GM12878 (cell line): ENCODE measurements at regions not wholly inside any gene's neighbourhood (a gene's known extent, or its start where the extent isn't known, plus 50 kb on each side); places are given as distances from the start of the nearest gene placed in this dataset.

Source experiments
- ATAC-seq: fragments of 200-7000 bp; cut with Tn5 transposase; 3 replicates; pipeline ENCODE4 v1.9.1; 2020; ENCODE audit warnings: mild to moderate bottlenecking, moderate library complexity
- BruUV-seq: library from RNA; stranded (reverse); fragments of 400-500 nt; replicated peaks from 2 replicates; lab custom pipeline; 2021; lab: Mats Ljungman, UMichigan
- CTCF ChIA-PET: fragments of 300-600 bp; sonication (Branson Sonifier 250); formaldehyde crosslinking; extraction: SDS; loops from one replicate; lab custom pipeline; 2021; ENCODE audit warnings: inconsistent platforms; lab: Yijun Ruan, JAX
- POLR2A ChIA-PET: fragments of 350-600 bp; formaldehyde crosslinking; extraction: SDS; loops from one replicate; lab custom pipeline; 2021; ENCODE audit warnings: inconsistent platforms; lab: Charles Lee
- RAD21 ChIA-PET: fragments of 300-600 bp; sonication (Branson Sonifier 250); formaldehyde crosslinking; loops from one replicate; lab custom pipeline; 2023; ENCODE audit warnings: antibody characterized with exemption; ENCODE audit not compliant: unreplicated experiment; lab: Charles Lee
- SMC1A ChIA-PET: fragments of 300-600 bp; sonication (Branson Sonifier 250); formaldehyde crosslinking; loops from one replicate; lab custom pipeline; 2023; ENCODE audit not compliant: unreplicated experiment, uncharacterized antibody; lab: Charles Lee
- DNase-seq: peaks from one replicate; pipeline ENCODE4 v3.0.0-alpha.2; 2011; ENCODE audit warnings: low read depth, low spot score
- FAIRE-seq: peaks from 3 replicates; lab custom pipeline; 2011; peaks lifted over from hg19 to GRCh38; lab: Jason Lieb, UNC
- H2AFZ ChIP-seq: 2 replicates; pipeline ENCODE4 v1.6.0; 2011; ENCODE audit warnings: low read depth, low read length, control low read depth; ENCODE audit not compliant: control insufficient read depth
- H3K27ac ChIP-seq: 2 replicates; pipeline ENCODE4 v1.5.1; 2011; ENCODE audit warnings: control low read depth; ENCODE audit not compliant: control insufficient read depth, insufficient read depth
- H3K27me3 ChIP-seq, 2 experiments: replicated peaks in 1 of 2; 2 replicates each; pipeline versions ENCODE4 v1.6.0 to v1.6.1; 2011; ENCODE audit warnings: low read length in 1 of 2; ENCODE audit not compliant: control insufficient read depth in 2 of 2, insufficient read depth in 2 of 2
- H3K36me3 ChIP-seq, 2 experiments: 2 replicates each; pipeline ENCODE4 v1.5.1; 2011; ENCODE audit warnings: low read length in 1 of 2; ENCODE audit not compliant: control insufficient read depth in 2 of 2, insufficient read depth in 2 of 2
- H3K4me1 ChIP-seq: 2 replicates; pipeline ENCODE4 v1.6.1; 2011; ENCODE audit warnings: mild to moderate bottlenecking, low read length, moderate library complexity, mixed read lengths; ENCODE audit not compliant: control insufficient read depth, insufficient read depth
- H3K4me2 ChIP-seq: 2 replicates; pipeline ENCODE4 v1.6.0; 2011; ENCODE audit warnings: control low read depth; ENCODE audit not compliant: control insufficient read depth, insufficient read depth
- H3K4me3 ChIP-seq: fragments of 200-600 bp; sonication (generic); 2 replicates; pipeline ENCODE4 v1.5.1; 2016
- H3K79me2 ChIP-seq: 2 replicates; pipeline ENCODE4 v1.6.0; 2011; ENCODE audit warnings: low read length; ENCODE audit not compliant: control insufficient read depth, insufficient read depth
- H3K9ac ChIP-seq: 2 replicates; pipeline ENCODE4 v1.8.0; 2011; ENCODE audit warnings: low read length, control low read depth, mixed read lengths; ENCODE audit not compliant: control insufficient read depth, insufficient read depth
- H3K9me3 ChIP-seq: replicated peaks from 3 replicates; pipeline ENCODE4 v1.5.1; 2011; ENCODE audit warnings: mild to moderate bottlenecking, low read length; ENCODE audit not compliant: control insufficient read depth, insufficient read depth
- H4K20me1 ChIP-seq: 2 replicates; pipeline ENCODE4 v1.6.0; 2011; ENCODE audit not compliant: control insufficient read depth, insufficient read depth
- GATAD2B ChIP-seq: fragments of 450-650 bp; conservative IDR thresholded peaks from 2 replicates; pipeline ENCODE4 v1.6.1; 2017; ENCODE audit warnings: low read depth, mild to moderate bottlenecking, moderate library complexity
- HDAC6 ChIP-seq: fragments of 200-600 bp; sonication (generic); IDR thresholded peaks from one replicate; pipeline ENCODE4 v1.8.0; 2017; ENCODE audit warnings: antibody characterized with exemption; ENCODE audit not compliant: unreplicated experiment
- MEF2B ChIP-seq: fragments of 450-650 bp; IDR thresholded peaks from 2 replicates; pipeline ENCODE4 v1.6.1; 2018; ENCODE audit warnings: mild to moderate bottlenecking, moderate library complexity; ENCODE audit not compliant: partially characterized antibody, poor library complexity, severe bottlenecking
- MTA3 ChIP-seq: IDR thresholded peaks from 2 replicates; pipeline ENCODE4 v1.6.1; 2012; ENCODE audit warnings: low read length, inconsistent platforms, borderline replicate concordance
- RAD51 ChIP-seq: fragments of 450-650 bp; IDR thresholded peaks from 2 replicates; pipeline ENCODE4 v1.6.1; 2016; ENCODE audit warnings: moderate library complexity, mild to moderate bottlenecking, inconsistent platforms
- RELA ChIP-seq: fragments of 450-650 bp; IDR thresholded peaks from 2 replicates; pipeline ENCODE4 v1.8.0; 2014; ENCODE audit warnings: borderline replicate concordance; ENCODE audit not compliant: partially characterized antibody
- SP1 ChIP-seq: IDR thresholded peaks from one replicate; pipeline ENCODE4 v1.6.1; 2011; ENCODE audit warnings: low read depth, low read length
- SRF ChIP-seq, 2 experiments: IDR thresholded peaks; 2 replicates each; pipeline ENCODE4 v1.6.1; 2011; ENCODE audit warnings: low read depth in 2 of 2, low read length in 2 of 2, mild to moderate bottlenecking in 1 of 2, moderate library complexity in 1 of 2
- TBL1XR1 ChIP-seq: IDR thresholded peaks from 2 replicates; pipeline ENCODE4 v1.6.1; 2012; ENCODE audit warnings: low read depth, low read length, improper control_type of control experiment
- WRNIP1 ChIP-seq: IDR thresholded peaks from 2 replicates; pipeline ENCODE4 v1.6.1; 2011; ENCODE audit warnings: low read depth, low read length, improper control_type of control experiment, borderline replicate concordance
- ZSCAN29 ChIP-seq: fragments of 450-650 bp; IDR thresholded peaks from 2 replicates; pipeline ENCODE4 v1.6.1; 2017; ENCODE audit warnings: mild to moderate bottlenecking, moderate library complexity
- WGBS: methylation state at CpG from one replicate; pipeline ENCODE4 v1.1.6; 2016; ENCODE audit warnings: low lambda C conversion rate; ENCODE audit not compliant: insufficient replicate concordance, insufficient coverage; ENCODE audit errors: missing lambda C conversion rate; 5-methylcytosine and 5-hydroxymethylcytosine counted together
- in situ Hi-C: fragments of 300-500 bp; cut with MboI; formaldehyde crosslinking; loops from 9 replicates; pipeline ENCODE4 v1.14.3; 2018; ENCODE audit warnings: mixed read lengths
- intact Hi-C: fragments of 100-400 bp; cut with micrococcal nuclease; formaldehyde crosslinking; loops from one replicate; pipeline ENCODE4 v1.14.2; 2022; ENCODE audit not compliant: unreplicated experiment
- TF ChIP-seq, protein P1 (sequence below): fragments of 450-650 bp; IDR thresholded peaks from 2 replicates; pipeline ENCODE4 v1.6.1; 2016; ENCODE audit warnings: mild to moderate bottlenecking, moderate library complexity, borderline replicate concordance
- TF ChIP-seq, protein P2 (sequence below): IDR thresholded peaks from 2 replicates; pipeline ENCODE4 v1.6.1; 2012; ENCODE audit warnings: mild to moderate bottlenecking, low read depth, low read length
- TF ChIP-seq, protein P3 (sequence below): IDR thresholded peaks from 2 replicates; pipeline ENCODE4 v1.6.1; 2011; ENCODE audit warnings: mild to moderate bottlenecking, low read depth, low read length, moderate library complexity; ENCODE audit not compliant: insufficient replicate concordance

GRCh38 chr13:24100188-24100587 lies 60.3 kb upstream of the SPATA13 start:
- ChIA-PET POLR2A (interaction anchor here (1.1 kb wide), 1 partner anchor 12 kb away, joined by 6 read pairs; no protein-coding TSS in a partner anchor), RAD21 (no interaction called here), SMC1A (interaction anchor here (0.6 to 1.5 kb wide), 4 partner anchors 10 to 519 kb away, joined by 3 to 6 read pairs (median 3); no protein-coding TSS in a partner anchor), CTCF (interaction anchor here (0.7 to 1.3 kb wide), 3 partner anchors 9 to 129 kb away, joined by 3 read pairs; no protein-coding TSS in a partner anchor)
- Histone ChIP-seq H2AFZ (no peak overlapping the region), H3K27me3 (0 out of 4 replicates have a peak, but pooled peaks cover 0 to 1% of the 10 kb centered on the region in 2 experiments), H3K27ac (no peak overlapping the region), H3K79me2 (no peaks in the 10 kb centered on the region), H3K9me3 (no peaks in the 10 kb centered on the region), H3K4me2 (no peak overlapping the region), H3K36me3 (no peaks in the 10 kb centered on the region), H3K4me3 (no peak overlapping the region), H3K9ac (no peak overlapping the region), H3K4me1 (peaks cover 3% of the 10 kb centered on the region; the same call in 1 of the 2 replicates), H4K20me1 (no peaks in the 10 kb centered on the region)
- BruUV-seq = no TSS peak
- in situ Hi-C loops (no loop called here), intact Hi-C loops (no loop called here)
- TF ChIP-seq ZSCAN29 (no peak), HDAC6 (no peak), SRF (IDR thresholded peaks at IDR 0.05; ENCODE audit: low read depth in 2 of 2, low read length in 2 of 2) (no peak), RAD51 (no peak), MTA3 (no peak), WRNIP1 (no peak), RELA (no peak), GATAD2B (no peak), MEF2B (no peak), SP1 (no peak), TBL1XR1 (no peak)
- TF ChIP-seq, protein P1, sequence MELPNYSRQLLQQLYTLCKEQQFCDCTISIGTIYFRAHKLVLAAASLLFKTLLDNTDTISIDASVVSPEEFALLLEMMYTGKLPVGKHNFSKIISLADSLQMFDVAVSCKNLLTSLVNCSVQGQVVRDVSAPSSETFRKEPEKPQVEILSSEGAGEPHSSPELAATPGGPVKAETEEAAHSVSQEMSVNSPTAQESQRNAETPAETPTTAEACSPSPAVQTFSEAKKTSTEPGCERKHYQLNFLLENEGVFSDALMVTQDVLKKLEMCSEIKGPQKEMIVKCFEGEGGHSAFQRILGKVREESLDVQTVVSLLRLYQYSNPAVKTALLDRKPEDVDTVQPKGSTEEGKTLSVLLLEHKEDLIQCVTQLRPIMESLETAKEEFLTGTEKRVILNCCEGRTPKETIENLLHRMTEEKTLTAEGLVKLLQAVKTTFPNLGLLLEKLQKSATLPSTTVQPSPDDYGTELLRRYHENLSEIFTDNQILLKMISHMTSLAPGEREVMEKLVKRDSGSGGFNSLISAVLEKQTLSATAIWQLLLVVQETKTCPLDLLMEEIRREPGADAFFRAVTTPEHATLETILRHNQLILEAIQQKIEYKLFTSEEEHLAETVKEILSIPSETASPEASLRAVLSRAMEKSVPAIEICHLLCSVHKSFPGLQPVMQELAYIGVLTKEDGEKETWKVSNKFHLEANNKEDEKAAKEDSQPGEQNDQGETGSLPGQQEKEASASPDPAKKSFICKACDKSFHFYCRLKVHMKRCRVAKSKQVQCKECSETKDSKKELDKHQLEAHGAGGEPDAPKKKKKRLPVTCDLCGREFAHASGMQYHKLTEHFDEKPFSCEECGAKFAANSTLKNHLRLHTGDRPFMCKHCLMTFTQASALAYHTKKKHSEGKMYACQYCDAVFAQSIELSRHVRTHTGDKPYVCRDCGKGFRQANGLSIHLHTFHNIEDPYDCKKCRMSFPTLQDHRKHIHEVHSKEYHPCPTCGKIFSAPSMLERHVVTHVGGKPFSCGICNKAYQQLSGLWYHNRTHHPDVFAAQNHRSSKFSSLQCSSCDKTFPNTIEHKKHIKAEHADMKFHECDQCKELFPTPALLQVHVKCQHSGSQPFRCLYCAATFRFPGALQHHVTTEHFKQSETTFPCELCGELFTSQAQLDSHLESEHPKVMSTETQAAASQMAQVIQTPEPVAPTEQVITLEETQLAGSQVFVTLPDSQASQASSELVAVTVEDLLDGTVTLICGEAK = no peak
- TF ChIP-seq, protein P2, sequence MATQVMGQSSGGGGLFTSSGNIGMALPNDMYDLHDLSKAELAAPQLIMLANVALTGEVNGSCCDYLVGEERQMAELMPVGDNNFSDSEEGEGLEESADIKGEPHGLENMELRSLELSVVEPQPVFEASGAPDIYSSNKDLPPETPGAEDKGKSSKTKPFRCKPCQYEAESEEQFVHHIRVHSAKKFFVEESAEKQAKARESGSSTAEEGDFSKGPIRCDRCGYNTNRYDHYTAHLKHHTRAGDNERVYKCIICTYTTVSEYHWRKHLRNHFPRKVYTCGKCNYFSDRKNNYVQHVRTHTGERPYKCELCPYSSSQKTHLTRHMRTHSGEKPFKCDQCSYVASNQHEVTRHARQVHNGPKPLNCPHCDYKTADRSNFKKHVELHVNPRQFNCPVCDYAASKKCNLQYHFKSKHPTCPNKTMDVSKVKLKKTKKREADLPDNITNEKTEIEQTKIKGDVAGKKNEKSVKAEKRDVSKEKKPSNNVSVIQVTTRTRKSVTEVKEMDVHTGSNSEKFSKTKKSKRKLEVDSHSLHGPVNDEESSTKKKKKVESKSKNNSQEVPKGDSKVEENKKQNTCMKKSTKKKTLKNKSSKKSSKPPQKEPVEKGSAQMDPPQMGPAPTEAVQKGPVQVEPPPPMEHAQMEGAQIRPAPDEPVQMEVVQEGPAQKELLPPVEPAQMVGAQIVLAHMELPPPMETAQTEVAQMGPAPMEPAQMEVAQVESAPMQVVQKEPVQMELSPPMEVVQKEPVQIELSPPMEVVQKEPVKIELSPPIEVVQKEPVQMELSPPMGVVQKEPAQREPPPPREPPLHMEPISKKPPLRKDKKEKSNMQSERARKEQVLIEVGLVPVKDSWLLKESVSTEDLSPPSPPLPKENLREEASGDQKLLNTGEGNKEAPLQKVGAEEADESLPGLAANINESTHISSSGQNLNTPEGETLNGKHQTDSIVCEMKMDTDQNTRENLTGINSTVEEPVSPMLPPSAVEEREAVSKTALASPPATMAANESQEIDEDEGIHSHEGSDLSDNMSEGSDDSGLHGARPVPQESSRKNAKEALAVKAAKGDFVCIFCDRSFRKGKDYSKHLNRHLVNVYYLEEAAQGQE = no peak
- TF ChIP-seq, protein P3, sequence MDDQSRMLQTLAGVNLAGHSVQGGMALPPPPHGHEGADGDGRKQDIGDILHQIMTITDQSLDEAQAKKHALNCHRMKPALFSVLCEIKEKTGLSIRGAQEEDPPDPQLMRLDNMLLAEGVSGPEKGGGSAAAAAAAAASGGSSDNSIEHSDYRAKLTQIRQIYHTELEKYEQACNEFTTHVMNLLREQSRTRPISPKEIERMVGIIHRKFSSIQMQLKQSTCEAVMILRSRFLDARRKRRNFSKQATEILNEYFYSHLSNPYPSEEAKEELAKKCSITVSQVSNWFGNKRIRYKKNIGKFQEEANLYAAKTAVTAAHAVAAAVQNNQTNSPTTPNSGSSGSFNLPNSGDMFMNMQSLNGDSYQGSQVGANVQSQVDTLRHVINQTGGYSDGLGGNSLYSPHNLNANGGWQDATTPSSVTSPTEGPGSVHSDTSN = no peak
- 85% methylated on average over 3 of the region's 3 CpGs for WGBS
- no peak for ATAC-seq
- FAIRE-seq = no peak
- no peak for DNase-seq
